Erythroblast (primary cell): ENCODE measurements at regions not wholly inside any gene's neighbourhood (a gene's known extent, or its start where the extent isn't known, plus 50 kb on each side); places are given as distances from the start of the nearest gene placed in this dataset.

ENCODE experiments used
- GATA1 ChIP-seq: IDR thresholded peaks from 2 replicates; pipeline ENCODE4 v1.6.1; 2011; ENCODE audit warnings: low read depth, mild to moderate bottlenecking, control low read depth, low read length, moderate library complexity
- POLR2A ChIP-seq: IDR thresholded peaks from 2 replicates; pipeline ENCODE4 v1.6.1; 2011; ENCODE audit warnings: mild to moderate bottlenecking, low read length

DNA sequence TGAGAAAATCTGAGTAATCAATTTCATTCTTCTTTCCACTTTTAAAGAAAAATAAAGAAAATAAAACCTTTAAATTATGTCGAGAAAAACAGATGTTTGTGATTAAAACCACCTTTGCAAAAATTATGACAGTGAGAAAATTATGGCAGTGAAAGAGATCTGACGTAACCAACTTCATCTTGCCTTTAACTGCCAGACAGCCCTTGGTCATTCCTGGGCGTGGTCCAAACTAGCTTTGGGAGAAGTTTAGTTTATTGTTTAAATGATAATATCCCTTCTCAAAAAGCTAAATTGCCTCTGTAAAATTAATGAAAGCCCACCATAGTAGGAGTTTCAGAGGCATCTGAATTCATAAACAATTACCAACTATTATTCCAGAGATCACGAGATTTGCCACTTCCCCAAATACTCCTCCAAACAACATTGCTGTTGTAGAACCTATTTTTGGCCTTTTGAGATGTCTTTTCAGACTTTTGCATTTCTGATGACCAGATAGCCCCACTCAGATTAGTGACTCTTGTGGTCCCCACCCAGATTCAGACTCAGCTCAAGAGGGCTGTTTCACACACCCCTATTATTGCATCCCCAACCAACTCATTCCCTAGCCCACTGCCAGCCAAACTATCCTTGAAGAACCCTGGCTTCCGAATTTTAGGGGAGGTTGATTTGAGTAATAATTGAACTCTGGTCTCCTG is 664.4 kb upstream of the CBLB start:
- TF ChIP-seq POLR2A = no peak
- TF ChIP-seq GATA1 = no peak
